Liver (tissue), 3 donors: ENCODE measurements at regions not wholly inside any gene's neighbourhood (a gene's known extent, or its start where the extent isn't known, plus 50 kb on each side); places are given as distances from the start of the nearest gene placed in this dataset.

Experiments
- ATF3 ChIP-seq: IDR thresholded peaks from 2 replicates; pipeline ENCODE4 v1.6.1; 2016; ENCODE audit warnings: antibody characterized with exemption
- CTCF ChIP-seq: fragments of 150-350 bp; IDR thresholded peaks from 2 replicates; pipeline ENCODE4 v1.5.1; 2017; ENCODE audit warnings: improper control_type of control experiment, low read depth, low read length; ENCODE audit not compliant: missing input control
- EGR1 ChIP-seq, 2 donors: IDR thresholded peaks; 2 replicates each; pipeline ENCODE4 v1.6.1; 2016 to 2018; ENCODE audit warnings: antibody characterized with exemption in 2 of 2, low read depth in 2 of 2
- FOXA1 ChIP-seq: IDR thresholded peaks from 2 replicates; pipeline ENCODE4 v1.6.1; 2016; ENCODE audit warnings: antibody characterized with exemption
- JUND ChIP-seq, 2 donors: IDR thresholded peaks; 2 replicates each; pipeline ENCODE4 v1.6.1; 2016; ENCODE audit warnings: antibody characterized with exemption in 2 of 2
- donor health status: healthy.
- donor health status: healthy.

GRCh38 chr5:23930985-23931384, 423.6 kb downstream of the PRDM9 start:
- TF ChIP-seq CTCF (no peak), FOXA1 (no peak), ATF3 (no peak), EGR1 (IDR thresholded peaks at IDR 0.05; ENCODE audit: low read depth in 2 of 2) (no peak), JUND (IDR thresholded peaks at IDR 0.05) (no peak)
